GM21360 (cell line): ENCODE measurements at regions not wholly inside any gene's neighbourhood (a gene's known extent, or its start where the extent isn't known, plus 50 kb on each side); places are given as distances from the start of the nearest gene placed in this dataset.

Experiments
- ATAC-seq: cut with Tn5 transposase; IDR thresholded peaks from one replicate; pipeline ENCODE4 v1.9.1; 2021; ENCODE audit warnings: mild to moderate bottlenecking, moderate library complexity; ENCODE audit not compliant: unreplicated experiment

DNA sequence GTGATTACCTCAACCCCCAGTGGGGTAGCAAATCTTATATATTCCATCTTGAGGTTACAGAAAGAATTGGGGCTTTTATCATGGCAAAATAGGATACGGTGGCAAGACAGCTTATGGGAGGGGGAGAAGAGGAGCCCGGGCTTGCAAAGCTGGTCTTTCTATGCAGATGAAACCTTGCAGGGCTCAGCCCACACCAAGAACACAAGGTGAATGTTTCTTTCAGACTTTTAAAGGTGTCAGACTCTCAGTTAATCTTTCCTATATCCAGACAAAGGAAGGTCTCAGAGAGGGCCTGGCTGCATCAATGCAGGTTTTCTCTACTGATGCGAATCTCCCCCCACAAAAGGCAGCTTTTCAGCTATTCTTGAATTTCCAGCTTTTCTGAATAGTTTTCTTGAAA lies 59.9 kb upstream of the WDR17 start:
- no peak for ATAC-seq

- no peak for ATAC-seq
These were observed 56.4 kb upstream of the WDR17 start for GRCh38 chr4:176009254-176009653.

GRCh38 chr4:176011529-176011928 lies 54.1 kb upstream of the WDR17 start:
- peak; percentile 34 for ATAC-seq

- peak; percentile 83 for ATAC-seq
These were observed 52.0 kb upstream of the WDR17 start for GRCh38 chr4:176013476-176014247.

DNA sequence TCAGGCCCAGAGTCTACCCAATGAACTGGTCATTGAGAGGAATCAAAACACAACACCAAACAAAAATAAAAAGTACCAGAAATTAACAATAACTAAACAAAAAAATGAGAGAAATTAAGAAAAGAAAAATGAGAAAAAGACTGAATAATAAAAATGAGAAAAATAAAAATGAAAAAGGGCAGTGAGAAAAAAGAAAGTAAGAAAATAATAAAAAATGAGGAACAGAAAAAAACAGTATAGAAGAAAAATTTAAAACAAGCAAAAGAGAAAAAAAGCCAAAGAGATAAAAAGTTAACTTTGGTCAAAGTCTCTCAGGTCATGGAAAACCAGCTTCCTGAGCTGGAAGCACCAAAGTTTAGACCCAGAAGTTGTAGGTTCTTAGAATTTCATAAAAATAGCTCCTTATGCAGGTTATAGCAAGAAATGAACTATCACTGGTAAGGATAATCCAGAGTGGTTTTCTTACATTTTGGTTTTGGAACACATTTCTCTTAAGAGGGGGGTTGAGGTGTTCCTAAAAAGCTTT lies 51.0 kb upstream of the WDR17 start:
- ATAC-seq = no peak
